Upper lobe of left lung (tissue), 6 donors: ENCODE measurements at regions not wholly inside any gene's neighbourhood (a gene's known extent, or its start where the extent isn't known, plus 50 kb on each side); places are given as distances from the start of the nearest gene placed in this dataset.

Source experiments
- ATAC-seq, 2 donors: fragments of 200-7000 bp; cut with Tn5 transposase; one replicate each; pipeline ENCODE4 v1.9.1; 2022; ENCODE audit warnings: mild to moderate bottlenecking in 2 of 2, moderate library complexity in 2 of 2; ENCODE audit not compliant: low FRiP score in 2 of 2
- DNase-seq, 2 donors: peaks; one replicate each; pipeline ENCODE4 v3.0.0-alpha.2; 2019 to 2020
- H3K27ac ChIP-seq, 4 donors: fragments of 200-600 bp; sonication (generic); one replicate each; pipeline ENCODE4 v1.5.1; 2016 to 2019
- H3K27me3 ChIP-seq, 4 donors: fragments of 200-600 bp; sonication (generic); one replicate each; pipeline ENCODE4 v1.5.1; 2017 to 2019
- H3K36me3 ChIP-seq, 4 donors: fragments of 200-600 bp; sonication (generic); one replicate each; pipeline ENCODE4 v1.5.1; 2016 to 2019
- H3K4me1 ChIP-seq, 4 donors: fragments of 200-600 bp; sonication (generic); one replicate each; pipeline ENCODE4 v1.5.1; 2018 to 2019
- H3K4me3 ChIP-seq, 4 donors: fragments of 200-600 bp; sonication (generic); one replicate each; pipeline ENCODE4 v1.5.1; 2017 to 2019; ENCODE audit warnings: mild to moderate bottlenecking in 2 of 4, moderate library complexity in 1 of 4
- H3K9me3 ChIP-seq, 4 donors: fragments of 200-600 bp; sonication (generic); one replicate each; pipeline ENCODE4 v1.5.1; 2018 to 2019
- EP300 ChIP-seq, 4 donors: sonication (generic); formaldehyde crosslinking; IDR thresholded peaks; one replicate each; pipeline ENCODE4 v1.5.1; 2017; ENCODE audit warnings: antibody characterized with exemption in 4 of 4, control low read depth in 2 of 4
- POLR2A ChIP-seq, 4 donors: fragments of 450-650 bp; IDR thresholded peaks; one replicate each; pipeline ENCODE4 v1.5.1; 2016 to 2017; ENCODE audit warnings: antibody characterized with exemption in 4 of 4, mild to moderate bottlenecking in 2 of 4
- POLR2AphosphoS5 ChIP-seq, 2 donors: sonication (generic); formaldehyde crosslinking; IDR thresholded peaks; one replicate each; pipeline ENCODE4 v1.5.1; 2017; ENCODE audit warnings: antibody characterized with exemption in 2 of 2
- WGBS, 2 donors: methylation state at CpG; one replicate each; pipeline ENCODE4 v1.1.5; 2017 to 2018; 5-methylcytosine and 5-hydroxymethylcytosine counted together
- TF ChIP-seq, protein P1 (sequence below), 6 experiments: fragments of 450-650 bp in 4 of 6; fragments of 200-600 bp in 2 of 6; sonication (generic) in 2 of 6; IDR thresholded peaks; one replicate each; pipeline ENCODE4 v1.5.1; 2016 to 2019; ENCODE audit warnings: antibody characterized with exemption in 6 of 6
- donor health status: DM: no; HTN: no; CAD: no; lungs with moderate emphysema.
- donor health status: DM: no; HTN: yes; CAD: no; lungs with severe emphysema.

DNA sequence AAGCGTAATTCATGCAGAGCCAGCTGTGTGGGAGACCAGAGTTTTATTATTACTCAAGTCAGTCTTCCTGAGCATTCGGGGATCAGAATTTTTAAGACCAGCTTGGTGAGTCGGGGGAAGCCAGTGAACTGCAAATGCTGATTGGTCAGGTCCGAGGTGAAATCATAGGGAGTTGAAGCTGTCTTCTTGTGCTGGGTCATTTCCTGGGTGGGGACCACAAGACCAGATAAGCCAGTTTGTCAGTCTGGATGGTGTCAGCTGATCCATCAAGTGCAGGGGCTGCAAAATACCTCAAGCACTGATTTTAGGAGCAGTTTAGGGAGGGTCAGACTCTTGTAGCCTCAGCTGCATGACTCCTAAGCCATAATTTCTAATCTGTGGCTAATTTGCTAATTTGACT, 228.1 kb upstream of the ATP10A start:
- ATAC-seq (no peak), DNase-seq (no peak)
- Histone ChIP-seq H3K9me3 (no peaks in the 10 kb centered on the region), H3K4me1 (no peaks in the 10 kb centered on the region), H3K27me3 (no peaks in the 10 kb centered on the region), H3K36me3 (no peaks in the 10 kb centered on the region), H3K4me3 (no peak overlapping the region), H3K27ac (no peak overlapping the region)
- no peak for TF ChIP-seq POLR2AphosphoS5 (IDR thresholded peaks at IDR 0.05)
- TF ChIP-seq POLR2A (IDR thresholded peaks at IDR 0.05) = no peak
- TF ChIP-seq EP300 (IDR thresholded peaks at IDR 0.05) = no peak
- TF ChIP-seq, protein P1, sequence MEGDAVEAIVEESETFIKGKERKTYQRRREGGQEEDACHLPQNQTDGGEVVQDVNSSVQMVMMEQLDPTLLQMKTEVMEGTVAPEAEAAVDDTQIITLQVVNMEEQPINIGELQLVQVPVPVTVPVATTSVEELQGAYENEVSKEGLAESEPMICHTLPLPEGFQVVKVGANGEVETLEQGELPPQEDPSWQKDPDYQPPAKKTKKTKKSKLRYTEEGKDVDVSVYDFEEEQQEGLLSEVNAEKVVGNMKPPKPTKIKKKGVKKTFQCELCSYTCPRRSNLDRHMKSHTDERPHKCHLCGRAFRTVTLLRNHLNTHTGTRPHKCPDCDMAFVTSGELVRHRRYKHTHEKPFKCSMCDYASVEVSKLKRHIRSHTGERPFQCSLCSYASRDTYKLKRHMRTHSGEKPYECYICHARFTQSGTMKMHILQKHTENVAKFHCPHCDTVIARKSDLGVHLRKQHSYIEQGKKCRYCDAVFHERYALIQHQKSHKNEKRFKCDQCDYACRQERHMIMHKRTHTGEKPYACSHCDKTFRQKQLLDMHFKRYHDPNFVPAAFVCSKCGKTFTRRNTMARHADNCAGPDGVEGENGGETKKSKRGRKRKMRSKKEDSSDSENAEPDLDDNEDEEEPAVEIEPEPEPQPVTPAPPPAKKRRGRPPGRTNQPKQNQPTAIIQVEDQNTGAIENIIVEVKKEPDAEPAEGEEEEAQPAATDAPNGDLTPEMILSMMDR (IDR thresholded peaks at IDR 0.05) = no peak
- WGBS, 2 donors = 70% methylated on average over 4 of the region's 4 CpGs

DNA sequence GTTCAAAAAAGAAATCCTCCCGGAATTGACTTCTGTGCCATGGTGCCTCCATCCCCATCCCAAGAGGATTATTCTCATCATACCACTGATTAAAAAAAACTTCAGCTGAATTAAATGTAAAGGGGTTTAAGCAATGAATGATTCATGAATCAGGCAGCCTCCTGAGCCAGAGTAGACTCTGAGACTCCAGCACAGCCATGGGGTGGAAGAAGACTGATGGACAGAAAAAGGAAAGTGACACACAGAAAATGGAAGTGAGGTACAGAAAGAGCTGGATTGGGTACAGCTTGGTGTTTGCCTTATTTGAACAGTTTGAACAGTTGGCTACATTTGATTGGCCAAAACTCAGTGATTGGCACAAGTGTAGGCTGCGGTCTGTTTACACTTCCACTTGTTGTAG, 224.8 kb upstream of the ATP10A start:
- Histone ChIP-seq H3K27ac (no peak overlapping the region), H3K4me3 (no peak overlapping the region), H3K36me3 (no peaks in the 10 kb centered on the region), H3K27me3 (no peaks in the 10 kb centered on the region), H3K9me3 (no peaks in the 10 kb centered on the region), H3K4me1 (peaks cover 0 to 5% (median 0%) of the 10 kb centered on the region in 4 donors)
- ATAC-seq (no peak), DNase-seq (no peak)
- 84 to 87% methylated on average over 2 of the region's 2 CpGs for WGBS, 2 donors
- no peak for TF ChIP-seq POLR2A (IDR thresholded peaks at IDR 0.05)
- TF ChIP-seq EP300 (IDR thresholded peaks at IDR 0.05) = no peak
- TF ChIP-seq, protein P1 (IDR thresholded peaks at IDR 0.05) = no peak
- TF ChIP-seq POLR2AphosphoS5 (IDR thresholded peaks at IDR 0.05) = no peak

DNA sequence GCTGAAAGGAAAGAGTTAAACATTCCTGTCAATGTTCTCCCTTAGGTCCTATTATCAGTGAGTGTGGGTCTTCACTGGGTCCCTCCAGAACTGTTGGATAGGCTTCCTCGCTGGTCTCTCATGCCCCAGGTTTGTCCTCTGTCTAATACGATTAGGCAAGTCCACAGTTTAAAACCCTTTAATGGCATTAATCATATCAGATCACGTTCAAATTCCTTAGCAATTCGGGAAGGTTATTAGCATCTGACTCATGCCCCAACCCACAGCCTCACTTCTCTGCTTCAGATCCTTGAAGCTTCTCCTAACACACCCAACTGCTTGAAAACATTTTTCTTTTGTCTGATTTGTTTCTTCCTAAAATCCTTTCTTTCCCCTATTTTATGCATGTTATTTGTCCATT, 224.3 kb upstream of the ATP10A start:
- H3K36me3 ChIP-seq = no peaks in the 10 kb centered on the region
- H3K27ac ChIP-seq = no peak overlapping the region
- H3K27me3 ChIP-seq = no peaks in the 10 kb centered on the region
- H3K4me1 ChIP-seq = peaks cover 0 to 7% (median 0%) of the 10 kb centered on the region in 4 donors
- no peaks in the 10 kb centered on the region for H3K9me3 ChIP-seq
- DNase-seq (no peak), ATAC-seq (no peak)
- no peak overlapping the region for H3K4me3 ChIP-seq
- WGBS, 2 donors = 69 to 71% methylated on average over 4 of the region's 4 CpGs
- TF ChIP-seq, protein P1 (IDR thresholded peaks at IDR 0.05) = no peak
- TF ChIP-seq POLR2A (IDR thresholded peaks at IDR 0.05) (no peak), POLR2AphosphoS5 (IDR thresholded peaks at IDR 0.05) (no peak), EP300 (IDR thresholded peaks at IDR 0.05) (no peak)

DNA sequence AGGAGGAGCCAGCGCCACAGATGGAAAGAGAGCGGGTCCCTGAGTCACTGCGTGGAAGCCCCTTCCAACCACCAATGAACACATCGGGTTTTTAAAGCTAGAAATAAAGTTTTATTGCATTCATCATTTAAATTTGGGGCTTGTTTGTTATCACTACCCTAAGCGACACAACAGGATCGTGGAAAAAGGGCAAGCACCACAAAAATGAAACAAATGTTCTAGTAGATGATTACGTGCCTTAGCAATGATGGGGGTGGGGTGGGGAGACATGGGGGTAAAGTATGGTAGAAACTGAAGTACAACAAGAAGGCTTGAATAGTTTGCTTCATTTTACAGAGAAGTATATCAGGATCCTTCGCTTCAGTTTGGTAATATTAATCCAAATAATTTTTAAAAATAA, 221.6 kb upstream of the ATP10A start:
- Histone ChIP-seq H3K4me1 (peaks cover 0 to 7% (median 0%) of the 10 kb centered on the region in 4 donors), H3K4me3 (no peak overlapping the region), H3K9me3 (no peaks in the 10 kb centered on the region), H3K27ac (no peak overlapping the region), H3K36me3 (no peaks in the 10 kb centered on the region), H3K27me3 (no peaks in the 10 kb centered on the region)
- no peak for TF ChIP-seq POLR2A (IDR thresholded peaks at IDR 0.05)
- TF ChIP-seq EP300 (IDR thresholded peaks at IDR 0.05) = no peak
- TF ChIP-seq, protein P1 (IDR thresholded peaks at IDR 0.05) = no peak
- TF ChIP-seq POLR2AphosphoS5 (IDR thresholded peaks at IDR 0.05) = no peak
- ATAC-seq = no peak
- WGBS, 2 donors = 94 to 96% methylated on average over 8 of the region's 8 CpGs
- no peak for DNase-seq

DNA sequence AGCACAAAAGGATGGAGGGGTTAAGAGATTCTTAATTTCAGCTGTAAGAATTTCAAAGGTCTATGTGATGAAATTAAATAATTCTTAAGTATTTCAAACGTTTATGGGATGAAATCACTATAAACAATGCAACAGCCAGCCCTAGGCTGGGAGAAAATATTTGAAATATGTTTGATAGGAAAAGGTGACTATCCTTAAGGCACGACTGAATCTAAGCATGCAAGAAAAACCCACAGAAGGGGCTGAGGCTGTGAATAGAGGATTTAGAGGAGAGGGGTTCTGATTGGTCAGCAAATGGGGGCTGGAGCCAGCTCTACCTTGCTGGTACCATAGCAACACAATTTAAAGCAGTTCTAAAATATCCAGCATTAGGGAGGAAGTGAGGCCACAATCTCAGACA, 220.8 kb upstream of the ATP10A start:
- Histone ChIP-seq H3K27ac (no peak overlapping the region), H3K4me3 (no peak overlapping the region), H3K9me3 (no peaks in the 10 kb centered on the region), H3K4me1 (peaks cover 0 to 7% (median 0%) of the 10 kb centered on the region in 4 donors), H3K36me3 (no peaks in the 10 kb centered on the region), H3K27me3 (no peaks in the 10 kb centered on the region)
- 37 to 38% methylated on average over 2 of the region's 2 CpGs for WGBS, 2 donors
- DNase-seq = no peak
- ATAC-seq = no peak
- no peak for TF ChIP-seq EP300 (IDR thresholded peaks at IDR 0.05)
- no peak for TF ChIP-seq POLR2A (IDR thresholded peaks at IDR 0.05)
- TF ChIP-seq, protein P1 (IDR thresholded peaks at IDR 0.05) = no peak
- TF ChIP-seq POLR2AphosphoS5 (IDR thresholded peaks at IDR 0.05) = no peak
